WTC11 (cell line): ENCODE measurements at regions not wholly inside any gene's neighbourhood (a gene's known extent, or its start where the extent isn't known, plus 50 kb on each side); places are given as distances from the start of the nearest gene placed in this dataset.

Source experiments
- ATAC-seq: fragments of 200-7000 bp; cut with Tn5 transposase; 2 replicates; pipeline ENCODE4 v1.10.0; 2021; ENCODE audit warnings: mild to moderate bottlenecking, moderate library complexity
- CTCF ChIA-PET: fragments of 300-600 bp; sonication (Branson Sonifier 250); formaldehyde crosslinking; loops from one replicate; lab custom pipeline; 2021; ENCODE audit warnings: antibody characterized with exemption; lab: Charles Lee
- POLR2A ChIA-PET: fragments of 350-600 bp; sonication (Branson Sonifier 250); formaldehyde crosslinking; loops from one replicate; lab custom pipeline; 2021; ENCODE audit warnings: antibody characterized with exemption; lab: Charles Lee
- DNase-seq: peaks from one replicate; pipeline ENCODE4 v3.0.0; 2021; ENCODE audit warnings: low spot score
- H3K27ac Mint-ChIP-seq: 2 replicates; pipeline ENCODE4 v1.8.0; 2021; ENCODE audit warnings: mixed read lengths
- H3K27me3 Mint-ChIP-seq: 2 replicates; pipeline ENCODE4 v1.8.0; 2021; ENCODE audit warnings: low read depth, mild to moderate bottlenecking, moderate library complexity, mixed read lengths
- H3K36me3 Mint-ChIP-seq: 2 replicates; pipeline ENCODE4 v1.8.0; 2021; ENCODE audit warnings: mixed read lengths
- H3K4me1 Mint-ChIP-seq: 2 replicates; pipeline ENCODE4 v1.8.0; 2022; ENCODE audit warnings: mixed read lengths
- H3K4me3 Mint-ChIP-seq: 2 replicates; pipeline ENCODE4 v1.8.0; 2021; ENCODE audit warnings: mild to moderate bottlenecking, moderate library complexity, mixed read lengths
- H3K9me3 Mint-ChIP-seq: 2 replicates; pipeline ENCODE4 v1.8.0; 2021; ENCODE audit warnings: mixed read lengths
- FOXJ3 ChIP-seq: sonication (generic); formaldehyde crosslinking; IDR thresholded peaks from 2 replicates; pipeline ENCODE4 v1.9.0; 2021; ENCODE audit warnings: missing genetic modification reagents, mild to moderate bottlenecking, borderline replicate concordance
- GRHL2 ChIP-seq: fragments of 250-450 bp; sonication (Bioruptor Pico); IDR thresholded peaks from 2 replicates; pipeline ENCODE4 v1.8.0; 2022; ENCODE audit warnings: mild to moderate bottlenecking, moderate library complexity; ENCODE audit not compliant: insufficient replicate concordance, severe bottlenecking
- HMGA2 ChIP-seq: fragments of 250-450 bp; sonication (Bioruptor Pico); IDR thresholded peaks from 2 replicates; pipeline ENCODE4 v1.4.0; 2021; ENCODE audit warnings: mild to moderate bottlenecking, moderate library complexity
- MXD4 ChIP-seq: fragments of 250-450 bp; sonication (Bioruptor Pico); IDR thresholded peaks from 2 replicates; pipeline ENCODE4 v1.8.0; 2021; ENCODE audit warnings: mild to moderate bottlenecking, moderate library complexity, borderline replicate concordance
- NR3C1 ChIP-seq: sonication (generic); formaldehyde crosslinking; conservative IDR thresholded peaks from 2 replicates; pipeline ENCODE4 v1.8.1; 2023; ENCODE audit warnings: low read depth, mild to moderate bottlenecking, missing genetic modification reagents
- SMAD3 ChIP-seq: sonication (generic); formaldehyde crosslinking; IDR thresholded peaks from 2 replicates; pipeline ENCODE4 v1.8.0; 2022; ENCODE audit warnings: missing genetic modification reagents, mild to moderate bottlenecking, borderline replicate concordance
- SMAD4 ChIP-seq: sonication (generic); formaldehyde crosslinking; IDR thresholded peaks from 2 replicates; pipeline ENCODE4 v1.8.0; 2022; ENCODE audit warnings: mild to moderate bottlenecking, missing genetic modification reagents
- TEAD1 ChIP-seq: sonication (generic); formaldehyde crosslinking; IDR thresholded peaks from 2 replicates; pipeline ENCODE4 v1.8.0; 2022; ENCODE audit warnings: mild to moderate bottlenecking, missing genetic modification reagents
- ZNF138 ChIP-seq: sonication (generic); formaldehyde crosslinking; conservative IDR thresholded peaks from 2 replicates; pipeline ENCODE4 v1.8.1; 2022; ENCODE audit warnings: mild to moderate bottlenecking, moderate library complexity, missing genetic modification reagents
- ZNF416 ChIP-seq: fragments of 250-450 bp; sonication (Bioruptor Pico); IDR thresholded peaks from 2 replicates; pipeline ENCODE4 v1.9.0; 2021; ENCODE audit warnings: mild to moderate bottlenecking, inconsistent platforms
- TF ChIP-seq, protein P1 (sequence below): fragments of 250-450 bp; sonication (Bioruptor Pico); IDR thresholded peaks from 2 replicates; pipeline ENCODE4 v1.9.0; 2021; ENCODE audit warnings: mild to moderate bottlenecking, borderline replicate concordance
- TF ChIP-seq, protein P2 (sequence below): sonication (generic); formaldehyde crosslinking; IDR thresholded peaks from 2 replicates; pipeline ENCODE4 v1.8.1; 2022; ENCODE audit warnings: low read depth, mild to moderate bottlenecking, moderate library complexity, missing genetic modification reagents, borderline replicate concordance
- TF ChIP-seq, protein P3 (sequence below): sonication (generic); formaldehyde crosslinking; IDR thresholded peaks from 2 replicates; pipeline ENCODE4 v1.8.1; 2022; ENCODE audit warnings: missing genetic modification reagents, borderline replicate concordance
- TF ChIP-seq, protein P4 (sequence below): fragments of 250-450 bp; sonication (Bioruptor Pico); IDR thresholded peaks from 2 replicates; pipeline ENCODE4 v1.9.0; 2021; ENCODE audit warnings: mild to moderate bottlenecking
- TF ChIP-seq, protein P5 (sequence below): fragments of 250-450 bp; sonication (Bioruptor Pico); IDR thresholded peaks from 2 replicates; pipeline ENCODE4 v1.9.0; 2021; ENCODE audit warnings: moderate library complexity, mild to moderate bottlenecking, inconsistent platforms, borderline replicate concordance
- TF ChIP-seq, protein P6 (sequence below): sonication (generic); formaldehyde crosslinking; IDR thresholded peaks from 2 replicates; pipeline ENCODE4 v1.8.0; 2022; ENCODE audit warnings: mild to moderate bottlenecking, missing genetic modification reagents
- TF ChIP-seq, protein P7 (sequence below): fragments of 250-450 bp; sonication (Bioruptor Pico); IDR thresholded peaks from 2 replicates; pipeline ENCODE4 v1.9.0; 2021; ENCODE audit warnings: mild to moderate bottlenecking

DNA sequence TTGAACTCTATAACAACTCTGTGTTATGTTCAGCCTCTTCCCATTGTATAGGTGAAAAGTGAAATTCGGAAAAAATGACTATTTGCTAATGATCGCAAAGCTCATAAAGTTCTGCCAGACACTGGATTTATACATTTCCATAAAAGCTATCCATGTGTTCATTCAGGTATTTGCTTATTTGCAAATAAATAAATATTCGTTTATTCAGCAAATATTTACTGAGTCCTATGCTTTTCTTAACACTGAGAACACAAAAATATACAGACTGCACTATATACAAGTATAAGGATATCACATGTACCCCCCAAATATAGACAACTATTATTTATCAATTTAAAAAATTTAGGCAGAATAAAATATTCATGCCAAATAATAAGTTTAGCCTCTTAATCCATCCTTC lies 63.2 kb upstream of the ATP8B1 start:
- ChIA-PET CTCF (no interaction called here), POLR2A (no interaction called here)
- no peak for ATAC-seq
- Mint-ChIP-seq H3K9me3 (peaks cover 4% of the 10 kb centered on the region), H3K4me3 (no peak overlapping the region), H3K27me3 (no peaks in the 10 kb centered on the region), H3K36me3 (peaks cover under 1% of the 10 kb centered on the region; the same call in 1 of the 2 replicates), H3K4me1 (no peaks in the 10 kb centered on the region), H3K27ac (no peak overlapping the region)
- DNase-seq: no peak
- TF ChIP-seq, protein P1, sequence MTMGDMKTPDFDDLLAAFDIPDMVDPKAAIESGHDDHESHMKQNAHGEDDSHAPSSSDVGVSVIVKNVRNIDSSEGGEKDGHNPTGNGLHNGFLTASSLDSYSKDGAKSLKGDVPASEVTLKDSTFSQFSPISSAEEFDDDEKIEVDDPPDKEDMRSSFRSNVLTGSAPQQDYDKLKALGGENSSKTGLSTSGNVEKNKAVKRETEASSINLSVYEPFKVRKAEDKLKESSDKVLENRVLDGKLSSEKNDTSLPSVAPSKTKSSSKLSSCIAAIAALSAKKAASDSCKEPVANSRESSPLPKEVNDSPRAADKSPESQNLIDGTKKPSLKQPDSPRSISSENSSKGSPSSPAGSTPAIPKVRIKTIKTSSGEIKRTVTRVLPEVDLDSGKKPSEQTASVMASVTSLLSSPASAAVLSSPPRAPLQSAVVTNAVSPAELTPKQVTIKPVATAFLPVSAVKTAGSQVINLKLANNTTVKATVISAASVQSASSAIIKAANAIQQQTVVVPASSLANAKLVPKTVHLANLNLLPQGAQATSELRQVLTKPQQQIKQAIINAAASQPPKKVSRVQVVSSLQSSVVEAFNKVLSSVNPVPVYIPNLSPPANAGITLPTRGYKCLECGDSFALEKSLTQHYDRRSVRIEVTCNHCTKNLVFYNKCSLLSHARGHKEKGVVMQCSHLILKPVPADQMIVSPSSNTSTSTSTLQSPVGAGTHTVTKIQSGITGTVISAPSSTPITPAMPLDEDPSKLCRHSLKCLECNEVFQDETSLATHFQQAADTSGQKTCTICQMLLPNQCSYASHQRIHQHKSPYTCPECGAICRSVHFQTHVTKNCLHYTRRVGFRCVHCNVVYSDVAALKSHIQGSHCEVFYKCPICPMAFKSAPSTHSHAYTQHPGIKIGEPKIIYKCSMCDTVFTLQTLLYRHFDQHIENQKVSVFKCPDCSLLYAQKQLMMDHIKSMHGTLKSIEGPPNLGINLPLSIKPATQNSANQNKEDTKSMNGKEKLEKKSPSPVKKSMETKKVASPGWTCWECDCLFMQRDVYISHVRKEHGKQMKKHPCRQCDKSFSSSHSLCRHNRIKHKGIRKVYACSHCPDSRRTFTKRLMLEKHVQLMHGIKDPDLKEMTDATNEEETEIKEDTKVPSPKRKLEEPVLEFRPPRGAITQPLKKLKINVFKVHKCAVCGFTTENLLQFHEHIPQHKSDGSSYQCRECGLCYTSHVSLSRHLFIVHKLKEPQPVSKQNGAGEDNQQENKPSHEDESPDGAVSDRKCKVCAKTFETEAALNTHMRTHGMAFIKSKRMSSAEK (CRISPR knock-in tag): no peak
- TF ChIP-seq, protein P2, sequence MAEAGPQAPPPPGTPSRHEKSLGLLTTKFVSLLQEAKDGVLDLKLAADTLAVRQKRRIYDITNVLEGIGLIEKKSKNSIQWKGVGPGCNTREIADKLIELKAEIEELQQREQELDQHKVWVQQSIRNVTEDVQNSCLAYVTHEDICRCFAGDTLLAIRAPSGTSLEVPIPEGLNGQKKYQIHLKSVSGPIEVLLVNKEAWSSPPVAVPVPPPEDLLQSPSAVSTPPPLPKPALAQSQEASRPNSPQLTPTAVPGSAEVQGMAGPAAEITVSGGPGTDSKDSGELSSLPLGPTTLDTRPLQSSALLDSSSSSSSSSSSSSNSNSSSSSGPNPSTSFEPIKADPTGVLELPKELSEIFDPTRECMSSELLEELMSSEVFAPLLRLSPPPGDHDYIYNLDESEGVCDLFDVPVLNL (CRISPR knock-in tag): no peak
- TF ChIP-seq GRHL2: no peak
- TF ChIP-seq, protein P3, sequence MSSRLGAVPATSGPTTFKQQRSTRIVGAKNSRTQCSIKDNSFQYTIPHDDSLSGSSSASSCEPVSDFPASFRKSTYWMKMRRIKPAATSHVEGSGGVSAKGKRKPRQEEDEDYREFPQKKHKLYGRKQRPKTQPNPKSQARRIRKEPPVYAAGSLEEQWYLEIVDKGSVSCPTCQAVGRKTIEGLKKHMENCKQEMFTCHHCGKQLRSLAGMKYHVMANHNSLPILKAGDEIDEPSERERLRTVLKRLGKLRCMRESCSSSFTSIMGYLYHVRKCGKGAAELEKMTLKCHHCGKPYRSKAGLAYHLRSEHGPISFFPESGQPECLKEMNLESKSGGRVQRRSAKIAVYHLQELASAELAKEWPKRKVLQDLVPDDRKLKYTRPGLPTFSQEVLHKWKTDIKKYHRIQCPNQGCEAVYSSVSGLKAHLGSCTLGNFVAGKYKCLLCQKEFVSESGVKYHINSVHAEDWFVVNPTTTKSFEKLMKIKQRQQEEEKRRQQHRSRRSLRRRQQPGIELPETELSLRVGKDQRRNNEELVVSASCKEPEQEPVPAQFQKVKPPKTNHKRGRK (CRISPR knock-in tag): no peak
- TF ChIP-seq, all 79 proteins: peak for 0

DNA sequence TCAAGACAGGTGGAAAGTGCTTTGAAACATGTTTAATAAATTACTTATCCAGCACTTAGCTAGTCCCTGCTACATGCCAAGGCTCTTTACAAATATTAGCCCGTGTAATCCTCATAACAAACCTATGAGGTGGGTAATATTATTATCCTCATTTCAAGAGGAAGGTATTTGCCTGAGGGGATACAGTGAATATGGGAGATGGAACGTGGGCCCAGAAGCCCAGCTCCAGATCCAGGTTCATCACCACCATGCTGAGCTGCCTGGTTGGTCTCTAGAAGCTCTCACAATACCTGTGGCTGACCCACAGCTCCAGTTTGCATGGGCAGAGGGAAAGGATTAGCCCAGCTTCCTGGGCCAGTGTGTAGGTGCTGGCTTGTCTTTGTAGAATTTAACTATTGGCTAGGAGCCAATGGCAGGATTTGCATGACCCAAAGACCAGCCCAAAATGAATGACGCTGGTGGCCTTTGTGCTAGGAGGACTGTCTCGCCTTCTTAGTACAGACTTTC lies 61.6 kb upstream of the ATP8B1 start:
- ATAC-seq: no peak
- POLR2A ChIA-PET: no interaction called here
- H3K27ac Mint-ChIP-seq: no peak overlapping the region
- no peak overlapping the region for H3K4me3 Mint-ChIP-seq
- no peaks in the 10 kb centered on the region for H3K9me3 Mint-ChIP-seq
- H3K4me1 Mint-ChIP-seq: no peaks in the 10 kb centered on the region
- no peaks in the 10 kb centered on the region for H3K27me3 Mint-ChIP-seq
- H3K36me3 Mint-ChIP-seq: no peaks in the 10 kb centered on the region
- TF ChIP-seq SMAD4 (CRISPR knock-in tag) (no peak), ZNF138 (CRISPR knock-in tag) (no peak), HMGA2 (CRISPR knock-in tag) (no peak), GRHL2 (no peak), FOXJ3 (CRISPR knock-in tag) (no peak), NR3C1 (CRISPR knock-in tag) (no peak), SMAD3 (no peak), TEAD1 (CRISPR knock-in tag) (no peak), ZNF416 (CRISPR knock-in tag) (no peak), MXD4 (CRISPR knock-in tag) (no peak)
- TF ChIP-seq, protein P4, sequence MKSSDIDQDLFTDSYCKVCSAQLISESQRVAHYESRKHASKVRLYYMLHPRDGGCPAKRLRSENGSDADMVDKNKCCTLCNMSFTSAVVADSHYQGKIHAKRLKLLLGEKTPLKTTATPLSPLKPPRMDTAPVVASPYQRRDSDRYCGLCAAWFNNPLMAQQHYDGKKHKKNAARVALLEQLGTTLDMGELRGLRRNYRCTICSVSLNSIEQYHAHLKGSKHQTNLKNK (CRISPR knock-in tag): no peak
- TF ChIP-seq, protein P5, sequence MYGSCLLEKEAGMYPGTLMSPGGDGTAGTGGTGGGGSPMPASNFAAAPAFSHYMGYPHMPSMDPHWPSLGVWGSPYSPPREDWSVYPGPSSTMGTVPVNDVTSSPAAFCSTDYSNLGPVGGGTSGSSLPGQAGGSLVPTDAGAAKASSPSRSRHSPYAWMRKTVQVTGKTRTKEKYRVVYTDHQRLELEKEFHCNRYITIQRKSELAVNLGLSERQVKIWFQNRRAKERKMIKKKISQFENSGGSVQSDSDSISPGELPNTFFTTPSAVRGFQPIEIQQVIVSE (CRISPR knock-in tag): no peak
- TF ChIP-seq, protein P6, sequence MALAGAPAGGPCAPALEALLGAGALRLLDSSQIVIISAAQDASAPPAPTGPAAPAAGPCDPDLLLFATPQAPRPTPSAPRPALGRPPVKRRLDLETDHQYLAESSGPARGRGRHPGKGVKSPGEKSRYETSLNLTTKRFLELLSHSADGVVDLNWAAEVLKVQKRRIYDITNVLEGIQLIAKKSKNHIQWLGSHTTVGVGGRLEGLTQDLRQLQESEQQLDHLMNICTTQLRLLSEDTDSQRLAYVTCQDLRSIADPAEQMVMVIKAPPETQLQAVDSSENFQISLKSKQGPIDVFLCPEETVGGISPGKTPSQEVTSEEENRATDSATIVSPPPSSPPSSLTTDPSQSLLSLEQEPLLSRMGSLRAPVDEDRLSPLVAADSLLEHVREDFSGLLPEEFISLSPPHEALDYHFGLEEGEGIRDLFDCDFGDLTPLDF (CRISPR knock-in tag): no peak
- TF ChIP-seq, protein P7, sequence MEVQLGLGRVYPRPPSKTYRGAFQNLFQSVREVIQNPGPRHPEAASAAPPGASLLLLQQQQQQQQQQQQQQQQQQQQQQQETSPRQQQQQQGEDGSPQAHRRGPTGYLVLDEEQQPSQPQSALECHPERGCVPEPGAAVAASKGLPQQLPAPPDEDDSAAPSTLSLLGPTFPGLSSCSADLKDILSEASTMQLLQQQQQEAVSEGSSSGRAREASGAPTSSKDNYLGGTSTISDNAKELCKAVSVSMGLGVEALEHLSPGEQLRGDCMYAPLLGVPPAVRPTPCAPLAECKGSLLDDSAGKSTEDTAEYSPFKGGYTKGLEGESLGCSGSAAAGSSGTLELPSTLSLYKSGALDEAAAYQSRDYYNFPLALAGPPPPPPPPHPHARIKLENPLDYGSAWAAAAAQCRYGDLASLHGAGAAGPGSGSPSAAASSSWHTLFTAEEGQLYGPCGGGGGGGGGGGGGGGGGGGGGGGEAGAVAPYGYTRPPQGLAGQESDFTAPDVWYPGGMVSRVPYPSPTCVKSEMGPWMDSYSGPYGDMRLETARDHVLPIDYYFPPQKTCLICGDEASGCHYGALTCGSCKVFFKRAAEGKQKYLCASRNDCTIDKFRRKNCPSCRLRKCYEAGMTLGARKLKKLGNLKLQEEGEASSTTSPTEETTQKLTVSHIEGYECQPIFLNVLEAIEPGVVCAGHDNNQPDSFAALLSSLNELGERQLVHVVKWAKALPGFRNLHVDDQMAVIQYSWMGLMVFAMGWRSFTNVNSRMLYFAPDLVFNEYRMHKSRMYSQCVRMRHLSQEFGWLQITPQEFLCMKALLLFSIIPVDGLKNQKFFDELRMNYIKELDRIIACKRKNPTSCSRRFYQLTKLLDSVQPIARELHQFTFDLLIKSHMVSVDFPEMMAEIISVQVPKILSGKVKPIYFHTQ: no peak
- TF ChIP-seq, all 79 proteins: peak for 0
- CTCF ChIA-PET: interaction anchor here (1.3 kb wide), 1 partner anchor 17 kb away, joined by 3 read pairs; no protein-coding TSS in a partner anchor
- DNase-seq: no peak
